CD14-positive monocyte (primary cell): ENCODE measurements at regions not wholly inside any gene's neighbourhood (a gene's known extent, or its start where the extent isn't known, plus 50 kb on each side); places are given as distances from the start of the nearest gene placed in this dataset.

Source experiments
- DNase-seq, 3 donors: peaks; one replicate each; pipeline ENCODE4 v3.0.0-alpha.2; 2011 to 2022
- H2AFZ ChIP-seq: 2 replicates; pipeline ENCODE4 v1.6.0; 2012; ENCODE audit warnings: mild to moderate bottlenecking, low read depth, low read length, inconsistent platforms; ENCODE audit not compliant: insufficient read depth, poor library complexity, severe bottlenecking
- H3K27ac ChIP-seq, 2 donors: 1 replicate in 1 of 2; 2 replicates in 1 of 2; pipeline ENCODE4 v1.5.1; 2012 to 2013; ENCODE audit warnings: low read length in 2 of 2, control low read depth in 1 of 2, inconsistent platforms in 1 of 2, low read depth in 1 of 2, mild to moderate bottlenecking in 1 of 2
- H3K27me3 ChIP-seq, 2 donors: one replicate each; pipeline versions ENCODE4 v1.6.0 to v1.6.1; 2011 to 2013; ENCODE audit warnings: low read length in 2 of 2; ENCODE audit not compliant: control insufficient read depth in 2 of 2, insufficient read depth in 2 of 2
- H3K36me3 ChIP-seq, 2 donors: replicated peaks in 1 of 2; 1 replicate in 1 of 2; 2 replicates in 1 of 2; pipeline versions ENCODE4 v1.5.1 to v1.6.1; 2012 to 2013; ENCODE audit warnings: low read length in 2 of 2, control low read depth in 1 of 2, inconsistent platforms in 1 of 2, mild to moderate bottlenecking in 1 of 2; ENCODE audit not compliant: insufficient read depth in 2 of 2, control insufficient read depth in 1 of 2
- H3K4me1 ChIP-seq, 2 donors: 1 replicate in 1 of 2; 2 replicates in 1 of 2; pipeline versions ENCODE4 v1.5.1 to v1.6.1; 2012 to 2013; ENCODE audit warnings: low read length in 2 of 2, control low read depth in 1 of 2, inconsistent platforms in 1 of 2, mild to moderate bottlenecking in 1 of 2, moderate library complexity in 1 of 2; ENCODE audit not compliant: insufficient read depth in 2 of 2, control insufficient read depth in 1 of 2
- H3K4me2 ChIP-seq: replicated peaks from 2 replicates; pipeline ENCODE3; 2012; ENCODE audit warnings: low read length, moderate library complexity, mild to moderate bottlenecking; ENCODE audit not compliant: poor library complexity, severe bottlenecking; ENCODE audit errors: extremely low read depth
- H3K4me3 ChIP-seq, 3 experiments: fragments of 200-600 bp in 1 of 3; sonication (generic) in 1 of 3; replicated peaks in 1 of 3; 1 replicate in 2 of 3; 2 replicates in 1 of 3; pipeline ENCODE4 v1.5.1; 2011 to 2013; ENCODE audit warnings: low read length in 3 of 3, mild to moderate bottlenecking in 3 of 3, control low read depth in 2 of 3, low read depth in 2 of 3, inconsistent platforms in 1 of 3, moderate library complexity in 1 of 3
- H3K79me2 ChIP-seq: 2 replicates; pipeline ENCODE4 v1.6.0; 2012; ENCODE audit warnings: mild to moderate bottlenecking, control low read depth, inconsistent platforms, low read length, moderate library complexity; ENCODE audit not compliant: insufficient read depth
- H3K9ac ChIP-seq: 2 replicates; pipeline ENCODE4 v1.6.0; 2017; ENCODE audit warnings: low read length, mild to moderate bottlenecking; ENCODE audit not compliant: insufficient read depth, poor library complexity, severe bottlenecking
- H3K9me3 ChIP-seq, 2 donors: replicated peaks in 1 of 2; 1 replicate in 1 of 2; 2 replicates in 1 of 2; pipeline versions ENCODE4 v1.5.1 to v1.6.1; 2012 to 2013; ENCODE audit warnings: low read length in 2 of 2, control low read depth in 1 of 2; ENCODE audit not compliant: control insufficient read depth in 1 of 2, insufficient read depth in 1 of 2
- H4K20me1 ChIP-seq: 2 replicates; pipeline ENCODE4 v1.6.0; 2012; ENCODE audit warnings: mild to moderate bottlenecking, low read length, control low read depth, moderate library complexity; ENCODE audit not compliant: insufficient read depth
- H3K27ac Mint-ChIP-seq, 7 donors: one replicate each; pipeline ENCODE4 v1.8.0; 2020; ENCODE audit warnings: mild to moderate bottlenecking in 7 of 7, mixed read lengths in 7 of 7, moderate library complexity in 6 of 7, inconsistent platforms in 2 of 7
- H3K27me3 Mint-ChIP-seq, 3 donors: one replicate each; pipeline ENCODE4 v1.8.0; 2021 to 2022; ENCODE audit warnings: low read depth in 3 of 3, mild to moderate bottlenecking in 3 of 3, mixed read lengths in 3 of 3, moderate library complexity in 3 of 3, inconsistent platforms in 1 of 3
- H3K36me3 Mint-ChIP-seq, 2 donors: one replicate each; pipeline ENCODE4 v1.8.0; 2020; ENCODE audit warnings: mixed read lengths in 2 of 2, inconsistent platforms in 1 of 2, mild to moderate bottlenecking in 1 of 2
- H3K4me1 Mint-ChIP-seq: one replicate; pipeline ENCODE4 v1.8.0; 2020; ENCODE audit warnings: mild to moderate bottlenecking, mixed read lengths
- H3K4me3 Mint-ChIP-seq, 2 donors: one replicate each; pipeline ENCODE4 v1.8.0; 2020; ENCODE audit warnings: mild to moderate bottlenecking in 2 of 2, mixed read lengths in 2 of 2, moderate library complexity in 1 of 2
- H3K9me3 Mint-ChIP-seq, 7 donors: one replicate each; pipeline ENCODE4 v1.8.0; 2020 to 2022; ENCODE audit warnings: mixed read lengths in 7 of 7, mild to moderate bottlenecking in 6 of 7, moderate library complexity in 6 of 7, inconsistent platforms in 2 of 7
- CTCF ChIP-seq: fragments of 200-600 bp; IDR thresholded peaks from one replicate; pipeline ENCODE4 v1.8.0; 2022; ENCODE audit warnings: antibody characterized with exemption, mild to moderate bottlenecking
- WGBS: methylation state at CpG from one replicate; pipeline ENCODE4 v1.1.5; 2013; ENCODE audit warnings: missing lambda C conversion rate; ENCODE audit not compliant: insufficient coverage; 5-methylcytosine and 5-hydroxymethylcytosine counted together
- intact Hi-C, 2 donors: fragments of 100-400 bp; cut with micrococcal nuclease; formaldehyde crosslinking; loops; one replicate each; pipeline versions ENCODE4 v1.15.0 to v1.15.1; 2023

GRCh38 chr15:29465196-29465595 is 195.6 kb upstream of the NSMCE3 start:
- Histone ChIP-seq H3K27me3 (no peaks in the 10 kb centered on the region), H3K27ac (no peak overlapping the region), H3K9me3 (no peaks in the 10 kb centered on the region), H4K20me1 (no peaks in the 10 kb centered on the region), H3K4me3 (no peak overlapping the region), H2AFZ (no peak overlapping the region), H3K36me3 (no peaks in the 10 kb centered on the region), H3K79me2 (no peaks in the 10 kb centered on the region), H3K4me2 (no peak overlapping the region), H3K9ac (no peak overlapping the region), H3K4me1 (no peaks in the 10 kb centered on the region)
- no peak for TF ChIP-seq CTCF
- Mint-ChIP-seq H3K4me3 (no peak overlapping the region), H3K4me1 (no peaks in the 10 kb centered on the region), H3K36me3 (no peaks in the 10 kb centered on the region), H3K27me3 (peaks cover 0 to 4% (median 1%) of the 10 kb centered on the region in 3 donors), H3K9me3 (peaks cover 0 to 5% (median 0%) of the 10 kb centered on the region in 7 donors), H3K27ac (no peak overlapping the region)
- intact Hi-C loops: no loop called here
- DNase-seq: no peak
- whole genome bisulfite sequencing: 50% methylated on average over 3 of the region's 3 CpGs

- intact Hi-C loops: loop anchor here in 1 of 2 donors (2.0 kb wide), 1 partner anchor 19 kb away; no protein-coding TSS in a partner anchor
- H3K4me2 ChIP-seq: no peak overlapping the region
- no peaks in the 10 kb centered on the region for H3K4me1 Mint-ChIP-seq
- no peak for TF ChIP-seq CTCF
- no peak overlapping the region for H3K4me3 ChIP-seq
- no peaks in the 10 kb centered on the region for H4K20me1 ChIP-seq
- H3K27me3 ChIP-seq: no peaks in the 10 kb centered on the region
- no peaks in the 10 kb centered on the region for H3K79me2 ChIP-seq
- no peaks in the 10 kb centered on the region for H3K36me3 Mint-ChIP-seq
- 67% methylated on average over 1 of the region's 3 CpGs for WGBS
- no peaks in the 10 kb centered on the region for H3K4me1 ChIP-seq
- no peaks in the 10 kb centered on the region for H3K27me3 Mint-ChIP-seq
- peaks cover 0 to 5% (median 1%) of the 10 kb centered on the region in 7 donors for H3K9me3 Mint-ChIP-seq
- no peak overlapping the region for H3K27ac Mint-ChIP-seq
- H3K27ac ChIP-seq: no peak overlapping the region
- no peak for DNase-seq
- no peaks in the 10 kb centered on the region for H3K36me3 ChIP-seq
- no peak overlapping the region for H3K9ac ChIP-seq
- no peak overlapping the region for H2AFZ ChIP-seq
- no peak overlapping the region for H3K4me3 Mint-ChIP-seq
- no peaks in the 10 kb centered on the region for H3K9me3 ChIP-seq
These were observed 192.3 kb upstream of the NSMCE3 start for GRCh38 chr15:29461877-29462276.
